Naive thymus-derived CD8-positive, alpha-beta T cell (primary cell): ENCODE measurements at regions not wholly inside any gene's neighbourhood (a gene's known extent, or its start where the extent isn't known, plus 50 kb on each side); places are given as distances from the start of the nearest gene placed in this dataset.

Experiments used
- ATAC-seq, 2 donors: fragments of 150-1000 bp; cut with Tn5 transposase in 1 of 2; sonication (Bioruptor Pico), chemical (Tn5 transposase) in 1 of 2; 1 replicate in 1 of 2; 2 replicates in 1 of 2; pipeline ENCODE4 v1.10.0; 2021; ENCODE audit warnings: mild to moderate bottlenecking in 2 of 2, moderate library complexity in 2 of 2
- POLR2A ChIA-PET: fragments of 350-600 bp; sonication (Branson Sonifier 250); formaldehyde crosslinking; loops from one replicate; lab custom pipeline; 2021; ENCODE audit warnings: antibody characterized with exemption; lab: Charles Lee
- DNase-seq, 10 donors: peaks; one replicate each; pipeline versions ENCODE4 v3.0.0 to v3.0.0-alpha.2; 2020 to 2022
- H3K27ac Mint-ChIP-seq, 10 donors: one replicate each; pipeline ENCODE4 v1.8.0; 2020 to 2022; ENCODE audit warnings: mild to moderate bottlenecking in 10 of 10, mixed read lengths in 10 of 10, moderate library complexity in 4 of 10, inconsistent platforms in 1 of 10
- H3K27me3 Mint-ChIP-seq, 5 donors: one replicate each; pipeline ENCODE4 v1.8.0; 2021 to 2022; ENCODE audit warnings: mixed read lengths in 5 of 5
- H3K36me3 Mint-ChIP-seq, 3 donors: one replicate each; pipeline ENCODE4 v1.8.0; 2020 to 2022; ENCODE audit warnings: mixed read lengths in 3 of 3, mild to moderate bottlenecking in 2 of 3, inconsistent platforms in 1 of 3
- H3K4me1 Mint-ChIP-seq, 4 donors: one replicate each; pipeline ENCODE4 v1.8.0; 2021 to 2022; ENCODE audit warnings: mixed read lengths in 4 of 4
- H3K4me3 Mint-ChIP-seq, 10 donors: one replicate each; pipeline ENCODE4 v1.8.0; 2020 to 2022; ENCODE audit warnings: mild to moderate bottlenecking in 10 of 10, mixed read lengths in 10 of 10, moderate library complexity in 6 of 10, inconsistent platforms in 1 of 10
- H3K9me3 Mint-ChIP-seq, 9 donors: one replicate each; pipeline ENCODE4 v1.8.0; 2020 to 2022; ENCODE audit warnings: mixed read lengths in 9 of 9, mild to moderate bottlenecking in 3 of 9, inconsistent platforms in 1 of 9, moderate library complexity in 1 of 9

- POLR2A ChIA-PET: no interaction called here
- ATAC-seq (no peak), DNase-seq (no peak)
- Mint-ChIP-seq H3K9me3 (no peaks in the 10 kb centered on the region), H3K4me1 (peaks cover 12 to 42% (median 38%) of the 10 kb centered on the region in 4 donors), H3K27ac (no peak overlapping the region), H3K4me3 (peak overlapping the region in 7 of 10 donors; percentile 1 to 75 (median 46)), H3K27me3 (peaks cover 36 to 57% (median 51%) of the 10 kb centered on the region in 5 donors), H3K36me3 (peaks cover 0 to 2% (median 0%) of the 10 kb centered on the region in 3 donors)
Measured at GRCh38 chr7:114087653-114088469, 169.1 kb upstream of the PPP1R3A start.

DNA sequence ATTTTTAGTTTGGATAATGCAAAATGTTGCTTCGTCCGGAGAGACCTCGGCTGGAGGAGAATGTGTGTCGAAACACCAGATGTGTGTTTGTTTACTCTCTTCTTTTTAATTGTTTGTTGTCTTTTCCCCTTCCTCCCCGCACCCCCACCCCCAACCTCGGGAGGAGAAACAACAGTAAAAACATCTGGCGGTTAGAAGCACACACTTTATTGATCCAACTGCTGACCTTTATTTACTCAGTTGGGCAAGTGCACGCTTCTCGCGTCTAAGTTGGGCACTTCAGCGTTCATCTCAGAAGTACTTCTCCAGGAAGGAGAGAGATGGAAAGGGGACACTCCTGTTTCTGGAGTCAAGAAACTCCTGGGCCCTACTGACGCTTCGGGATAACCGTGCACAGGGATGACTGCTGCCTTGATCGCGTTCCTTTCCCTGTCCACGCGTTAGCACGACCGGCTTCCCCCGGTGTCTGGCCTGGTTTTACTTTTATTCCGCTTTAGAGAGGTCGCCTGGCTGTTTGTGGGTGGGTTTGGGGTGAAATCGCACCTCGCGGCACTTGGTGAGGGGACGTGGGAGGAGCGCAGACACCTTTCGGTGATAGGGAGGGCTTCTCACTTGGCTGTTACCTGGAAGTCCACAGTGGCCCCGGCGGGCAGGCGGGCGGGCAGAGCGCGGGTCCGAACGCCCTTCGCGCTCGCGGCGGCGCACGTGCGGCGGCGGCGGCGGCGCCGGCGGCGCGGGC, 168.3 kb upstream of the PPP1R3A start:
- H3K4me1 Mint-ChIP-seq: peaks cover 12 to 46% (median 42%) of the 10 kb centered on the region in 4 donors
- ATAC-seq (no peak), DNase-seq (no peak)
- POLR2A ChIA-PET: no interaction called here
- peaks cover 36 to 61% (median 56%) of the 10 kb centered on the region in 5 donors for H3K27me3 Mint-ChIP-seq
- H3K4me3 Mint-ChIP-seq: peak overlapping the region; percentile 69 to 86 (median 79)
- no peak overlapping the region for H3K27ac Mint-ChIP-seq
- H3K36me3 Mint-ChIP-seq: peaks cover 0 to 2% (median 2%) of the 10 kb centered on the region in 3 donors
- H3K9me3 Mint-ChIP-seq: peaks cover 0 to 4% (median 0%) of the 10 kb centered on the region in 9 donors

- H3K4me1 Mint-ChIP-seq: peaks cover 12 to 48% (median 42%) of the 10 kb centered on the region in 4 donors
- ATAC-seq: no peak
- POLR2A ChIA-PET: no interaction called here
- H3K36me3 Mint-ChIP-seq: peaks cover 0 to 2% (median 2%) of the 10 kb centered on the region in 3 donors
- H3K9me3 Mint-ChIP-seq: peaks cover 0 to 4% (median 0%) of the 10 kb centered on the region in 9 donors
- peaks cover 38 to 66% (median 61%) of the 10 kb centered on the region in 5 donors for H3K27me3 Mint-ChIP-seq
- no peak for DNase-seq
- H3K4me3 Mint-ChIP-seq: peak overlapping the region; percentile 69 to 86 (median 79)
- H3K27ac Mint-ChIP-seq: no peak overlapping the region
Measured at GRCh38 chr7:114086537-114086913, 167.7 kb upstream of the PPP1R3A start.

DNA sequence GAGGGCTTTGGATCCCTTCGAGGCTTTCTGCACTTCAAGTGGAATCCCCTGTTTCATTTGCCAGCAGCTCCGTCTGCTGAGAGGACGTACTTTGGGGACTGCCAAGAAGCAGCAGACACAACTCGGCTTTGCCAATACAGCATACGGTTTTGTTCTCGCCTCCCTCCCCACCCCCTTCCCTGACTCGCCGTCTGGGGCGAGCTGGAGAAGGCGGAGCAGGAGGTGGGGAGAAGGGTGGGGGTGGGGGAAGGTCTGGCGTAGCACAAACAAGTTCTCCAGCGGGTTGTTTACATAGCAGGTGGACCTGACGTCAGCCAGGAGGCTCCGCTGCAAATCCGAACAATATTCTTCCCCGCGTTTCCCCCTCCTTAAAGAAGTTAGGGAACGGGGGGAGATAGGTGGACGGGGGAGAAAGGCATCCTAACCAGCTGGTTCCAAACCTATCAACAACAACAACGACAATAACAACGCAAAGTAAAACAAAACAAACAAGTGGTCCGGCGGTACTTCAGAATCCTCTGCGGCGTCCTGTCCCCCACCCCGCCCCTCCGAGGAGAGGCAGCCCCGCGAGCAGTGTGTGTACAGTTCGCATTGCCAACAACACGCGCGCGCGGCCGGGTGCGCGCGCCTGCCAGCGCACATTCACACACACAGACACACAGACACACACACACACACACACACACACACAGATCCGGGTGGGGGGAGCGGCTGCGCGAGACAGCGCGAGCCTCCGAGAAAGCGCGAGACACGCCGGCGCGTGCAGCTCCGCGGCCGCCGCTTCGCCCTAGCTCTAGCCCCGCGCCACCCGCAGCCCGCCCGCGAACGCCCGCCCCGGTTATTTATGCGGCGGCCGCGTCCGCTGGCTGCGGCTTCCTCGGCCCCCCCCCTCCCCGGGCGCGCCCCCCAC, 167.0 kb upstream of the PPP1R3A start:
- Mint-ChIP-seq H3K27me3 (peaks cover 40 to 73% (median 64%) of the 10 kb centered on the region in 5 donors), H3K9me3 (peaks cover 0 to 4% (median 0%) of the 10 kb centered on the region in 9 donors), H3K4me3 (peak overlapping the region; percentile 57 to 85 (median 78)), H3K27ac (no peak overlapping the region), H3K36me3 (peaks cover 0 to 2% (median 2%) of the 10 kb centered on the region in 3 donors), H3K4me1 (peaks cover 12 to 48% (median 42%) of the 10 kb centered on the region in 4 donors)
- POLR2A ChIA-PET: no interaction called here
- no peak for DNase-seq
- ATAC-seq: peak in 1 of 2 donors; percentile 36

DNA sequence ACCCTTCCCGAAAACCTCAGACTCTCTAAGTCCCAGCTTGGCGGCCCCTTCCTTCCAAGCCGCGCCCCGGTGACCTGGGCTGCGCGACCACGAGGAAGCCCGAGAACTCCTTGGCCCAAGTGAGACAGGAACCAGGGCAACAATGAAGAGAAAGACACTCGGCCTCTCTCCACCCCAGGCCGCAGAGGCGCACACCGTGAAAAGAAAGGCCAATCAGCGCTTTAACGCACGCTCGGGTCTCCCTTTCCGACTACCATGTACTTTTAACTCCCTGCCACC, 166.4 kb upstream of the PPP1R3A start:
- Mint-ChIP-seq H3K4me3 (peak overlapping the region; percentile 57 to 85 (median 78)), H3K27ac (no peak overlapping the region), H3K36me3 (peaks cover 0 to 2% (median 2%) of the 10 kb centered on the region in 3 donors), H3K4me1 (peaks cover 12 to 48% (median 42%) of the 10 kb centered on the region in 4 donors), H3K9me3 (peaks cover 0 to 4% (median 0%) of the 10 kb centered on the region in 9 donors), H3K27me3 (peaks cover 41 to 79% (median 66%) of the 10 kb centered on the region in 5 donors)
- DNase-seq: no peak
- peak in 1 of 2 donors; percentile 7 for ATAC-seq
- POLR2A ChIA-PET: no interaction called here

- Mint-ChIP-seq H3K36me3 (peaks cover 0 to 2% (median 2%) of the 10 kb centered on the region in 3 donors), H3K4me1 (peaks cover 12 to 48% (median 42%) of the 10 kb centered on the region in 4 donors), H3K4me3 (peak overlapping the region; percentile 48 to 85 (median 78)), H3K9me3 (peaks cover 0 to 4% (median 0%) of the 10 kb centered on the region in 9 donors), H3K27ac (no peak overlapping the region), H3K27me3 (peaks cover 43 to 84% (median 69%) of the 10 kb centered on the region in 5 donors)
- ATAC-seq (no peak), DNase-seq (peak in 1 of 10 donors; percentile 41)
- POLR2A ChIA-PET: no interaction called here
Measured at GRCh38 chr7:114084472-114085312, 165.9 kb upstream of the PPP1R3A start.

GRCh38 chr7:114084002-114084471, 165.2 kb upstream of the PPP1R3A start:
- Mint-ChIP-seq H3K9me3 (peaks cover 0 to 4% (median 0%) of the 10 kb centered on the region in 9 donors), H3K27me3 (peaks cover 47 to 91% (median 73%) of the 10 kb centered on the region in 5 donors), H3K4me3 (peak overlapping the region in 8 of 10 donors; percentile 34 to 75 (median 60)), H3K27ac (peak overlapping the region in 1 of 10 donors; percentile 68), H3K4me1 (peaks cover 12 to 48% (median 42%) of the 10 kb centered on the region in 4 donors), H3K36me3 (peaks cover 0 to 2% (median 2%) of the 10 kb centered on the region in 3 donors)
- POLR2A ChIA-PET: no interaction called here
- ATAC-seq: no peak
- DNase-seq: no peak

DNA sequence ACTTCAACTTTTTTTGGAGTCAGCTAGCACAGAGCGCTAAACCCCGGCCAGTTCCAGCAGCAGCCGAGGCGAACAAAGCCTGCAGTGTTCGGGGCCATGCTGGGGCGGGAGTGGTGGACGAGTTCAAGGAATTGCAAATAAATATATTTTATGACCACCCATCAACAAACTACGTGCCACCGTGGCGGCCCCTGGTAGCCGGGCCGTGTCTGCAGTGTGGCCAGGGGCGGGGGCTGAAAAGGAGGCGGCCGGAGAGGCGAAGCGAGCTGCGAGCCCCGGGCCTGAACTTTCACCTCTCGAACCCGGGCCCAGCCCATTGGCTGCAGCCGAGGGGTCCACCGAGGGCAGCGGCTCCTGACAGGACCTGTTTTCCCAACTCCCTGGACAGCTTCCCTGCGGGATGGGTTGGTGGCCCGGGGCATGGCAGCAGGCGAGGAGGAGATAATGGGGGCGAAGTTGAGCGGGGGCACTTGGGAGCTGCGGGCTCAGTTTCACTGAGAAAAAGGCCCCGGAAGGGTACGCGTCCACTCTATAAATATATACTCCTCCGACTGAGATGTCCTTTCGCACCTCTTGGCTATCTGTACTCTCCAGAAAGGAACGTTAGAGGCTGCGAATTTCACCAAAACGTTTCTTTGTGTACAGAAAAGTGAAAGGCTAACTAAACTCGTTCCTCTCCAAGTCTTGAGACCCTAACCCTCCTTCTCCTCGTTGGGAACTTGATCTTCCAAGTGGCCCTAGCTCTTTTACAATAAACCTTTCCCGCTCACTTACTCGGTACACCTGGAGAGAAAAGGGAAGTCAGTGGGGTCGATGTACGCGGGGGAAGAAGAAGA, 164.6 kb upstream of the PPP1R3A start:
- POLR2A ChIA-PET: no interaction called here
- no peak overlapping the region for H3K27ac Mint-ChIP-seq

DNA sequence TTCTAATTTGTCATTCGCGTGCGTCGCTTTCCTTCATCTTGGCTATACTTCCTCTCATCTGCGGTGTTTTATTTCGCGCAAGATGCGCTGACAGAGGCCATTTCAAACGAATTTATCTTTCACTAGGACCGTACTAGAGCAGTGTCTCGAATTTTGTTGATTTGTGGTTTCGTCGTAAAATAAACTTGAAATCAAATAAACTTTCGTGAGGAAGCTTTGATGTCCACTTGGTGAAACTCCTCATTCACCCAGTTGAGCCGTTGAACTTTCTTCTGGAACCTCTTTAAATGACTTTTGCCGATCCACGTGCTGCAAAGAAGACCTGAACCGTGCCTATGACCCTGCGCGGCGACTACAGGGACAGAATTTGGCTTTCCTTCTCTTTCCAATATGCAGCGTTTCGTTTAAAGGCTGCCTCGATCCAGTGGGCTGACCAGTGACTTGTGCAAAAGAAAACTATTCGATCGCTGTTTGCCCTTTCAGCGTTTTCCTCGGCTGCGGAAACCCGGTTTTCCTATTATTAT, 163.9 kb upstream of the PPP1R3A start:
- POLR2A ChIA-PET: no interaction called here
- DNase-seq (no peak), ATAC-seq (no peak)
- Mint-ChIP-seq H3K27ac (no peak overlapping the region), H3K4me3 (peak overlapping the region in 9 of 10 donors; percentile 19 to 75 (median 35)), H3K9me3 (peaks cover 0 to 4% (median 0%) of the 10 kb centered on the region in 9 donors), H3K4me1 (peaks cover 11 to 46% (median 41%) of the 10 kb centered on the region in 4 donors), H3K36me3 (peaks cover 0 to 2% (median 2%) of the 10 kb centered on the region in 3 donors), H3K27me3 (peaks cover 41 to 88% (median 68%) of the 10 kb centered on the region in 5 donors)

More for the DNA sequence above, 164.6 kb upstream of the PPP1R3A start:
- H3K9me3 Mint-ChIP-seq: peaks cover 0 to 4% (median 0%) of the 10 kb centered on the region in 9 donors
- peaks cover 0 to 2% (median 2%) of the 10 kb centered on the region in 3 donors for H3K36me3 Mint-ChIP-seq
- no peak for DNase-seq
- H3K4me3 Mint-ChIP-seq: peak overlapping the region in 8 of 10 donors; percentile 20 to 75 (median 40)
- peaks cover 45 to 88% (median 71%) of the 10 kb centered on the region in 5 donors for H3K27me3 Mint-ChIP-seq
- peaks cover 12 to 48% (median 42%) of the 10 kb centered on the region in 4 donors for H3K4me1 Mint-ChIP-seq
- ATAC-seq: no peak
